ENCODE measurements at regions not wholly inside any gene's neighbourhood (a gene's known extent, or its start where the extent isn't known, plus 50 kb on each side); places are given as distances from the start of the nearest gene placed in this dataset.

DNA sequence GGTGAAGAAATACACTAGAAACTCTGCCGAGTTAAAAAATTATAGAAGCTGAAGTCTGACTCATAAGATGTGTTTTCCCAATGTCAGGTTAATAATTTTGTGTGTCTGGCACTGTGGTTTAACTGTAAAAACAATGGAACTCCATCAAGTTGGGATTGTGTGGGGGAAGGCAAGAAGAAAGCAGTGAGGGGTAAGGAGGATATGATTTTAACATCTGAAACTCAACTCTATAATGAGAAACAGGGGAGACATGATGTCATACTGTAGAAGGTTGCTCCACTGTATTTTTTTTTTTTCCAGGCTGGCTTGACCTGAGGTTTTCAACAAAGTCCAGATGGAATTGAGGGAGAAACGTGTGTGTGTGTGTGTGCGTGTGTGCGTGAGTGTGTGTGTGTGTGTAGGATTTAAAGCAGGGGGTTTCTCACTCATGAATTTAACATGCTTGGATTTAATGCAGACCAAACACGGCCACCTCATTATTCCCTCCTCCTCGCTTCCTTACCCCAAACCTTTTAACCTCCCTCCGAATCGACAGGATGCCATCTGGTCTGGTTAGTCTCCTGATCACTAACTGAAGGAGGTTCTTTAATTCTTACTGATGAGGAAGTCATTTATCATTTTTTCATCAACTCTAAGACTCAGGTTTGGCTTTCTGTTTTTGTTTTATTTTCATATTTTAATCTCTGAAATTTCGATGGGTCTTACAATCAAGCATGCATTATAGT, 140.2 kb upstream of the LPAR1 start:
- TF ChIP-seq, protein P1, sequence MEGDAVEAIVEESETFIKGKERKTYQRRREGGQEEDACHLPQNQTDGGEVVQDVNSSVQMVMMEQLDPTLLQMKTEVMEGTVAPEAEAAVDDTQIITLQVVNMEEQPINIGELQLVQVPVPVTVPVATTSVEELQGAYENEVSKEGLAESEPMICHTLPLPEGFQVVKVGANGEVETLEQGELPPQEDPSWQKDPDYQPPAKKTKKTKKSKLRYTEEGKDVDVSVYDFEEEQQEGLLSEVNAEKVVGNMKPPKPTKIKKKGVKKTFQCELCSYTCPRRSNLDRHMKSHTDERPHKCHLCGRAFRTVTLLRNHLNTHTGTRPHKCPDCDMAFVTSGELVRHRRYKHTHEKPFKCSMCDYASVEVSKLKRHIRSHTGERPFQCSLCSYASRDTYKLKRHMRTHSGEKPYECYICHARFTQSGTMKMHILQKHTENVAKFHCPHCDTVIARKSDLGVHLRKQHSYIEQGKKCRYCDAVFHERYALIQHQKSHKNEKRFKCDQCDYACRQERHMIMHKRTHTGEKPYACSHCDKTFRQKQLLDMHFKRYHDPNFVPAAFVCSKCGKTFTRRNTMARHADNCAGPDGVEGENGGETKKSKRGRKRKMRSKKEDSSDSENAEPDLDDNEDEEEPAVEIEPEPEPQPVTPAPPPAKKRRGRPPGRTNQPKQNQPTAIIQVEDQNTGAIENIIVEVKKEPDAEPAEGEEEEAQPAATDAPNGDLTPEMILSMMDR (IDR thresholded peaks at IDR 0.05) = no peak
- no peak for TF ChIP-seq POLR2A (IDR thresholded peaks at IDR 0.05)

All from body of pancreas (tissue), 4 donors.